Mesothelial cell of epicardium (in vitro differentiated cells): ENCODE measurements at regions not wholly inside any gene's neighbourhood (a gene's known extent, or its start where the extent isn't known, plus 50 kb on each side); places are given as distances from the start of the nearest gene placed in this dataset.

Experiments used
- DNase-seq, 2 experiments: peaks; one replicate each; pipeline ENCODE4 v3.0.0; 2021; ENCODE audit warnings: low spot score in 2 of 2; ENCODE audit not compliant: unreplicated experiment in 2 of 2
- H3K27ac Mint-ChIP-seq: 2 replicates; pipeline ENCODE4 v1.8.0; 2021; ENCODE audit warnings: mixed read lengths
- H3K27me3 Mint-ChIP-seq: 2 replicates; pipeline ENCODE4 v1.8.0; 2021; ENCODE audit warnings: low read depth, mixed read lengths
- H3K36me3 Mint-ChIP-seq: 2 replicates; pipeline ENCODE4 v1.8.0; 2021; ENCODE audit warnings: mixed read lengths
- H3K4me1 Mint-ChIP-seq: 2 replicates; pipeline ENCODE4 v1.8.0; 2021; ENCODE audit warnings: mixed read lengths
- H3K4me3 Mint-ChIP-seq: 2 replicates; pipeline ENCODE4 v1.8.0; 2021; ENCODE audit warnings: mild to moderate bottlenecking, moderate library complexity, mixed read lengths
- H3K9me3 Mint-ChIP-seq: 2 replicates; pipeline ENCODE4 v1.8.0; 2021; ENCODE audit warnings: mixed read lengths
- TF ChIP-seq, protein P1 (sequence below): fragments of 200-600 bp; sonication (generic); IDR thresholded peaks from one replicate; pipeline ENCODE4 v1.5.0; 2021; ENCODE audit warnings: antibody characterized with exemption; ENCODE audit not compliant: unreplicated experiment

- Mint-ChIP-seq H3K27me3 (peaks cover 32% of the 10 kb centered on the region), H3K27ac (no peak overlapping the region), H3K9me3 (no peaks in the 10 kb centered on the region), H3K36me3 (no peaks in the 10 kb centered on the region), H3K4me3 (no peak overlapping the region), H3K4me1 (no peaks in the 10 kb centered on the region)
- TF ChIP-seq, protein P1, sequence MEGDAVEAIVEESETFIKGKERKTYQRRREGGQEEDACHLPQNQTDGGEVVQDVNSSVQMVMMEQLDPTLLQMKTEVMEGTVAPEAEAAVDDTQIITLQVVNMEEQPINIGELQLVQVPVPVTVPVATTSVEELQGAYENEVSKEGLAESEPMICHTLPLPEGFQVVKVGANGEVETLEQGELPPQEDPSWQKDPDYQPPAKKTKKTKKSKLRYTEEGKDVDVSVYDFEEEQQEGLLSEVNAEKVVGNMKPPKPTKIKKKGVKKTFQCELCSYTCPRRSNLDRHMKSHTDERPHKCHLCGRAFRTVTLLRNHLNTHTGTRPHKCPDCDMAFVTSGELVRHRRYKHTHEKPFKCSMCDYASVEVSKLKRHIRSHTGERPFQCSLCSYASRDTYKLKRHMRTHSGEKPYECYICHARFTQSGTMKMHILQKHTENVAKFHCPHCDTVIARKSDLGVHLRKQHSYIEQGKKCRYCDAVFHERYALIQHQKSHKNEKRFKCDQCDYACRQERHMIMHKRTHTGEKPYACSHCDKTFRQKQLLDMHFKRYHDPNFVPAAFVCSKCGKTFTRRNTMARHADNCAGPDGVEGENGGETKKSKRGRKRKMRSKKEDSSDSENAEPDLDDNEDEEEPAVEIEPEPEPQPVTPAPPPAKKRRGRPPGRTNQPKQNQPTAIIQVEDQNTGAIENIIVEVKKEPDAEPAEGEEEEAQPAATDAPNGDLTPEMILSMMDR, result no peak
- no peak for DNase-seq
Observed at GRCh38 chr15:31550211-31550977, 223.8 kb downstream of the KLF13 start.

DNA sequence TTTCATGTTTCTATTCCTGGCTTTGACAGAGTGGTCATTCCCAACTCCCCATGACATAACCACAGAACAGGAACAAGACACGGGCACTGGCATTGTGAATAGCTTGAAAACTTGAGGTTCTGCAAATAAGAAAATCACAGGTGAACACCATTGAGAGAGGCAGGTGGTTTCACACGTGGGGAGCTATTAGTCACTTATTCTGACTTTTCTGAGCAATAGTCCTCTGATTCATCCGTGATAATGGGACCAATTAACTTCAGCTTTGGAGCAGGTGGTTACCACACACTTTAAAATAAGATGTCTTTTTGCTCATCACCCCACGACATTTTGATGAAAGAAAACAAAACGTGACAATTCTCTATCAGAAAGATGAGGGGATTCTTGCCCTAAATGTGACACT lies 224.7 kb downstream of the KLF13 start:
- H3K9me3 Mint-ChIP-seq, result no peaks in the 10 kb centered on the region
- no peaks in the 10 kb centered on the region for H3K4me1 Mint-ChIP-seq
- DNase-seq, result no peak
- peaks cover 24% of the 10 kb centered on the region for H3K27me3 Mint-ChIP-seq
- H3K27ac Mint-ChIP-seq, result no peak overlapping the region
- H3K4me3 Mint-ChIP-seq, result no peak overlapping the region
- H3K36me3 Mint-ChIP-seq, result no peaks in the 10 kb centered on the region
- TF ChIP-seq, protein P1, result no peak

DNA sequence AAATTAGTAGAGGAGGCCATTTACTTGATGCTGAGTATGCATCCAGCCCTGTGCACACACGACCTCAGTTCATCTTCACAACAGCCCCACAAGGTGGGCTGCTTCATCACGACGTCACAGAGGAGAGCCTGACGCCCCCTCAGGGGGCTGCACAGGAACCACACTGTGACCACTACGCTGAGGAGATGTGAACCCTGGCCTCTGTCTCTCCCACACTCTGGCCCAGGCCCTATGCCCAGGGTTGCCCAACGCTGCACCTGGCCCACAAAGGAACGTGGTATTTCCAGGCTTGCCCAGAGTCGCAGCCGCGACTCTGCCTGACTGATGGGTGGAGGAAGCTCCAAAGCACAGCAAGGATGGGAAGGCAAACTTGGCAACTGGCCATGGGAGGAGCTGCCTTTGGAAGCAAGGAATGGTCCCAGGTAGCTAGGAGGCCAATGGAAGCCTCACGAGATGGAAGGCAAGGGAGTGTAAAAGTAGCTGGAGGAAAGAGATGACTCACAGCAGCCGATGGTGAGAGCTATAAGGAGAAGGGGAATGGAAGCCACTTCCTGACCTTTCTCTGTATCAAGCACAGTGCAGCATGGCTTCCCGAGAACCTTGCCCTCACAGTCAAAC lies 226.0 kb downstream of the KLF13 start:
- Mint-ChIP-seq H3K36me3 (no peaks in the 10 kb centered on the region), H3K4me3 (no peak overlapping the region), H3K27ac (no peak overlapping the region), H3K4me1 (no peaks in the 10 kb centered on the region), H3K27me3 (peaks cover 18% of the 10 kb centered on the region), H3K9me3 (no peaks in the 10 kb centered on the region)
- TF ChIP-seq, protein P1, result no peak
- no peak for DNase-seq

GRCh38 chr15:31554261-31554660 lies 227.6 kb downstream of the KLF13 start:
- no peak overlapping the region for H3K4me3 Mint-ChIP-seq
- H3K27me3 Mint-ChIP-seq, result peaks cover 12% of the 10 kb centered on the region
- TF ChIP-seq, protein P1, result no peak
- no peak overlapping the region for H3K27ac Mint-ChIP-seq
- H3K36me3 Mint-ChIP-seq, result no peaks in the 10 kb centered on the region
- H3K4me1 Mint-ChIP-seq, result no peaks in the 10 kb centered on the region
- DNase-seq, result no peak
- no peaks in the 10 kb centered on the region for H3K9me3 Mint-ChIP-seq

- H3K9me3 Mint-ChIP-seq, result no peaks in the 10 kb centered on the region
- H3K36me3 Mint-ChIP-seq, result no peaks in the 10 kb centered on the region
- no peak for DNase-seq
- TF ChIP-seq, protein P1, result no peak
- peaks cover 8% of the 10 kb centered on the region for H3K27me3 Mint-ChIP-seq
- H3K4me1 Mint-ChIP-seq, result no peaks in the 10 kb centered on the region
- H3K4me3 Mint-ChIP-seq, result no peak overlapping the region
- no peak overlapping the region for H3K27ac Mint-ChIP-seq
Observed at GRCh38 chr15:31555022-31555421, 228.4 kb downstream of the KLF13 start.
